ENCODE measurements at regions not wholly inside any gene's neighbourhood (a gene's known extent, or its start where the extent isn't known, plus 50 kb on each side); places are given as distances from the start of the nearest gene placed in this dataset.

- CTCF ChIA-PET, result interaction anchor here (1.0 to 3.8 kb wide), 6 partner anchors 14 to 1052 kb away, joined by 3 to 24 read pairs (median 6); no protein-coding TSS in a partner anchor
- Histone ChIP-seq H3K9ac (ENCODE audit: low read length) (no peak overlapping the region), H3K4me1 (ENCODE audit: control insufficient read depth in 2 of 2, insufficient read depth in 2 of 2, low read length in 2 of 2) (peaks cover 15 to 18% of the 10 kb centered on the region in 2 donors), H3K4me3 (ENCODE audit: control extremely low read depth in 1 of 5, extremely low read depth in 1 of 5, insufficient read depth in 1 of 5, low read depth in 2 of 5, low read length in 4 of 5) (no peak overlapping the region), H3K9me3 (ENCODE audit: control extremely low read depth in 1 of 3, control insufficient read depth in 2 of 3, insufficient read depth in 1 of 3, low read length in 2 of 3) (no peaks in the 10 kb centered on the region), H4K20me1 (ENCODE audit: control insufficient read depth, insufficient read depth, low read length, poor library complexity, severe bottlenecking) (peaks cover 68% of the 10 kb centered on the region), H2AFZ (ENCODE audit: insufficient read depth, low read depth, low read length, poor library complexity, severe bottlenecking) (no peak overlapping the region), H3K4me2 (replicated peaks; ENCODE audit: low read depth, low read length, poor library complexity, severe bottlenecking) (no peak overlapping the region), H3K36me3 (replicated peaks in 1 of 2; ENCODE audit: control extremely low read depth in 1 of 2, control insufficient read depth in 1 of 2, extremely low read depth in 1 of 2, insufficient read depth in 2 of 2, low read length in 1 of 2) (peaks cover 0 to 20% of the 10 kb centered on the region in 2 experiments), H3K27ac (ENCODE audit: low read length in 2 of 2) (no peak overlapping the region), H3K27me3 (replicated peaks in 1 of 4; ENCODE audit: control extremely low read depth in 1 of 4, control insufficient read depth in 3 of 4, insufficient read depth in 4 of 4, low read length in 3 of 4) (no peaks in the 10 kb centered on the region), H3K79me2 (ENCODE audit: control insufficient read depth, insufficient read depth, low read length) (peaks cover 6% of the 10 kb centered on the region)
- ATAC-seq (ENCODE audit: low read depth) (no peak), DNase-seq (peak; percentile 40)
- intact Hi-C loops (cut with micrococcal nuclease), result loop anchor here (1.0 to 10.0 kb wide), 4 partner anchors 70 to 1123 kb away; no protein-coding TSS in a partner anchor
- Mint-ChIP-seq H3K4me1 (peaks cover 19% of the 10 kb centered on the region), H3K27me3 (no peaks in the 10 kb centered on the region), H3K27ac (no peak overlapping the region), H3K9me3 (ENCODE audit: insufficient read depth) (no peaks in the 10 kb centered on the region), H3K4me3 (peak overlapping the region; percentile 16)
- TF ChIP-seq EZH2 (IDR thresholded peaks at IDR 0.05; ENCODE audit: borderline replicate concordance, insufficient read depth, low read depth, low read length, poor library complexity, severe bottlenecking), result no peak
- TF ChIP-seq CTCF (IDR thresholded peaks at IDR 0.05), result peak; percentile 73
- POLR2A ChIA-PET, result no interaction called here
- WGBS (ENCODE audit: insufficient coverage), result 83% methylated on average over 2 of the region's 5 CpGs
Measured at GRCh38 chr6:144581812-144582537, 296.8 kb downstream of the UTRN start.
